ENCODE measurements at regions not wholly inside any gene's neighbourhood (a gene's known extent, or its start where the extent isn't known, plus 50 kb on each side); places are given as distances from the start of the nearest gene placed in this dataset.

GRCh38 chr5:106677057-106677456, 993.7 kb downstream of the EFNA5 start:
- Mint-ChIP-seq H3K27ac (no peak overlapping the region), H3K4me3 (no peak overlapping the region), H3K27me3 (no peaks in the 10 kb centered on the region), H3K9me3 (ENCODE audit: insufficient read depth) (peaks cover 2% of the 10 kb centered on the region), H3K4me1 (no peaks in the 10 kb centered on the region)
- no peak for DNase-seq
- ATAC-seq (ENCODE audit: low read depth) = no peak
- no peaks in the 10 kb centered on the region for H3K27me3 ChIP-seq (replicated peaks in 1 of 4; ENCODE audit: control extremely low read depth in 1 of 4, control insufficient read depth in 3 of 4, insufficient read depth in 4 of 4, low read length in 3 of 4)
- no peaks in the 10 kb centered on the region for H3K36me3 ChIP-seq (replicated peaks in 1 of 2; ENCODE audit: control extremely low read depth in 1 of 2, control insufficient read depth in 1 of 2, extremely low read depth in 1 of 2, insufficient read depth in 2 of 2, low read length in 1 of 2)
- no peak overlapping the region for H3K27ac ChIP-seq (ENCODE audit: low read length in 2 of 2)
- no peak overlapping the region for H3K9ac ChIP-seq (ENCODE audit: low read length)
- ChIA-PET CTCF (no interaction called here), POLR2A (no interaction called here)
- no peak overlapping the region for H3K4me2 ChIP-seq (replicated peaks; ENCODE audit: low read depth, low read length, poor library complexity, severe bottlenecking)
- no peak overlapping the region for H2AFZ ChIP-seq (ENCODE audit: insufficient read depth, low read depth, low read length, poor library complexity, severe bottlenecking)
- no peaks in the 10 kb centered on the region for H3K79me2 ChIP-seq (ENCODE audit: control insufficient read depth, insufficient read depth, low read length)
- TF ChIP-seq CTCF (IDR thresholded peaks at IDR 0.05) (no peak), EZH2 (IDR thresholded peaks at IDR 0.05; ENCODE audit: borderline replicate concordance, insufficient read depth, low read depth, low read length, poor library complexity, severe bottlenecking) (no peak)
- H3K4me1 ChIP-seq (ENCODE audit: control insufficient read depth in 2 of 2, insufficient read depth in 2 of 2, low read length in 2 of 2) = no peaks in the 10 kb centered on the region
- no peak overlapping the region for H3K4me3 ChIP-seq (ENCODE audit: control extremely low read depth in 1 of 5, extremely low read depth in 1 of 5, insufficient read depth in 1 of 5, low read depth in 2 of 5, low read length in 4 of 5)
- WGBS (ENCODE audit: insufficient coverage) = no CpG with 5 or more reads among the region's 1 CpG
- H4K20me1 ChIP-seq (ENCODE audit: control insufficient read depth, insufficient read depth, low read length, poor library complexity, severe bottlenecking) = no peaks in the 10 kb centered on the region
- H3K9me3 ChIP-seq (ENCODE audit: control extremely low read depth in 1 of 3, control insufficient read depth in 2 of 3, insufficient read depth in 1 of 3, low read length in 2 of 3) = no peaks in the 10 kb centered on the region
- intact Hi-C loops (cut with micrococcal nuclease) = no loop called here

GRCh38 chr5:106675687-106676086, 995.0 kb downstream of the EFNA5 start:
- Histone ChIP-seq H3K27me3 (replicated peaks in 1 of 4; ENCODE audit: control extremely low read depth in 1 of 4, control insufficient read depth in 3 of 4, insufficient read depth in 4 of 4, low read length in 3 of 4) (no peaks in the 10 kb centered on the region), H3K9me3 (ENCODE audit: control extremely low read depth in 1 of 3, control insufficient read depth in 2 of 3, insufficient read depth in 1 of 3, low read length in 2 of 3) (no peaks in the 10 kb centered on the region), H3K4me3 (ENCODE audit: control extremely low read depth in 1 of 5, extremely low read depth in 1 of 5, insufficient read depth in 1 of 5, low read depth in 2 of 5, low read length in 4 of 5) (no peak overlapping the region), H2AFZ (ENCODE audit: insufficient read depth, low read depth, low read length, poor library complexity, severe bottlenecking) (no peak overlapping the region), H3K4me2 (replicated peaks; ENCODE audit: low read depth, low read length, poor library complexity, severe bottlenecking) (no peak overlapping the region), H4K20me1 (ENCODE audit: control insufficient read depth, insufficient read depth, low read length, poor library complexity, severe bottlenecking) (no peaks in the 10 kb centered on the region), H3K36me3 (replicated peaks in 1 of 2; ENCODE audit: control extremely low read depth in 1 of 2, control insufficient read depth in 1 of 2, extremely low read depth in 1 of 2, insufficient read depth in 2 of 2, low read length in 1 of 2) (no peaks in the 10 kb centered on the region), H3K79me2 (ENCODE audit: control insufficient read depth, insufficient read depth, low read length) (no peaks in the 10 kb centered on the region), H3K9ac (ENCODE audit: low read length) (no peak overlapping the region), H3K27ac (ENCODE audit: low read length in 2 of 2) (no peak overlapping the region), H3K4me1 (ENCODE audit: control insufficient read depth in 2 of 2, insufficient read depth in 2 of 2, low read length in 2 of 2) (no peaks in the 10 kb centered on the region)
- TF ChIP-seq EZH2 (IDR thresholded peaks at IDR 0.05; ENCODE audit: borderline replicate concordance, insufficient read depth, low read depth, low read length, poor library complexity, severe bottlenecking) (no peak), CTCF (IDR thresholded peaks at IDR 0.05) (no peak)
- POLR2A ChIA-PET = no interaction called here
- no peak overlapping the region for H3K4me3 Mint-ChIP-seq
- no peaks in the 10 kb centered on the region for H3K27me3 Mint-ChIP-seq
- H3K27ac Mint-ChIP-seq = no peak overlapping the region
- CTCF ChIA-PET = no interaction called here
- DNase-seq (no peak), ATAC-seq (ENCODE audit: low read depth) (no peak)
- no CpG with 5 or more reads among the region's 1 CpG for WGBS (ENCODE audit: insufficient coverage)
- peaks cover 2% of the 10 kb centered on the region for H3K9me3 Mint-ChIP-seq (ENCODE audit: insufficient read depth)
- H3K4me1 Mint-ChIP-seq = no peaks in the 10 kb centered on the region
- intact Hi-C loops (cut with micrococcal nuclease) = no loop called here
